Caco-2 (cell line): ENCODE measurements at regions not wholly inside any gene's neighbourhood (a gene's known extent, or its start where the extent isn't known, plus 50 kb on each side); places are given as distances from the start of the nearest gene placed in this dataset.

Experiments used
- BruUV-seq: library from RNA; stranded (reverse); fragments of 400-500 nt; replicated peaks from 2 replicates; lab custom pipeline; 2021; lab: Mats Ljungman, UMichigan
- CTCF ChIA-PET: fragments of 300-600 bp; sonication (Branson Sonifier 250); formaldehyde crosslinking; loops from one replicate; lab custom pipeline; 2022; ENCODE audit warnings: antibody characterized with exemption; lab: Charles Lee
- POLR2A ChIA-PET: fragments of 300-600 bp; sonication (Branson Sonifier 250); formaldehyde crosslinking; loops from one replicate; lab custom pipeline; 2022; ENCODE audit warnings: antibody characterized with exemption; lab: Charles Lee
- DNase-seq, 2 experiments: peaks; one replicate each; pipeline versions ENCODE4 v3.0.0 to v3.0.0-alpha.2; 2020 to 2022
- H3K27me3 ChIP-seq: replicated peaks from 2 replicates; pipeline ENCODE4 v1.6.0; 2011; ENCODE audit warnings: low read length; ENCODE audit not compliant: control insufficient read depth, insufficient read depth
- H3K36me3 ChIP-seq: 2 replicates; pipeline ENCODE4 v1.5.1; 2011; ENCODE audit warnings: low read length; ENCODE audit not compliant: control insufficient read depth, insufficient read depth
- H3K4me1 ChIP-seq: fragments of 250-450 bp; sonication (Bioruptor Pico); 2 replicates; pipeline ENCODE4 v1.5.1; 2020; ENCODE audit warnings: mild to moderate bottlenecking
- H3K4me3 ChIP-seq: 2 replicates; pipeline ENCODE4 v1.5.1; 2011; ENCODE audit warnings: low read depth, mild to moderate bottlenecking, control low read depth, low read length
- H3K9me3 ChIP-seq: fragments of 250-450 bp; sonication (Bioruptor Pico); 2 replicates; pipeline ENCODE4 v1.5.1; 2020; ENCODE audit warnings: mild to moderate bottlenecking, moderate library complexity
- H3K27ac Mint-ChIP-seq: one replicate; pipeline ENCODE4 v1.8.0; 2022; ENCODE audit warnings: mixed read lengths; ENCODE audit not compliant: unreplicated experiment
- H3K27me3 Mint-ChIP-seq: one replicate; pipeline ENCODE4 v1.8.0; 2022; ENCODE audit warnings: mixed read lengths; ENCODE audit not compliant: insufficient read depth, unreplicated experiment
- H3K36me3 Mint-ChIP-seq: one replicate; pipeline ENCODE4 v1.8.0; 2022; ENCODE audit warnings: mild to moderate bottlenecking, mixed read lengths; ENCODE audit not compliant: insufficient read depth, unreplicated experiment
- H3K4me1 Mint-ChIP-seq: one replicate; pipeline ENCODE4 v1.8.0; 2022; ENCODE audit warnings: low read depth, mixed read lengths; ENCODE audit not compliant: unreplicated experiment
- H3K4me3 Mint-ChIP-seq: one replicate; pipeline ENCODE4 v1.8.0; 2022; ENCODE audit warnings: mild to moderate bottlenecking, moderate library complexity, mixed read lengths; ENCODE audit not compliant: unreplicated experiment
- H3K9me3 Mint-ChIP-seq: one replicate; pipeline ENCODE4 v1.8.0; 2022; ENCODE audit warnings: mixed read lengths; ENCODE audit not compliant: unreplicated experiment
- intact Hi-C: fragments of 100-400 bp; cut with micrococcal nuclease; formaldehyde crosslinking; loops from one replicate; pipeline ENCODE4 v1.10.0; 2022; ENCODE audit not compliant: unreplicated experiment
- TF ChIP-seq, protein P1 (sequence below), 2 experiments: fragments of 200-600 bp in 1 of 2; IDR thresholded peaks; 1 replicate in 1 of 2; 2 replicates in 1 of 2; pipeline versions ENCODE4 v1.5.1 to v1.8.0; 2011 to 2022; ENCODE audit warnings: antibody characterized with exemption in 1 of 2, control low read depth in 1 of 2, inconsistent platforms in 1 of 2, low read depth in 1 of 2, low read length in 1 of 2, mild to moderate bottlenecking in 1 of 2, moderate library complexity in 1 of 2; ENCODE audit not compliant: insufficient read depth in 1 of 2, severe bottlenecking in 1 of 2, unreplicated experiment in 1 of 2

DNA sequence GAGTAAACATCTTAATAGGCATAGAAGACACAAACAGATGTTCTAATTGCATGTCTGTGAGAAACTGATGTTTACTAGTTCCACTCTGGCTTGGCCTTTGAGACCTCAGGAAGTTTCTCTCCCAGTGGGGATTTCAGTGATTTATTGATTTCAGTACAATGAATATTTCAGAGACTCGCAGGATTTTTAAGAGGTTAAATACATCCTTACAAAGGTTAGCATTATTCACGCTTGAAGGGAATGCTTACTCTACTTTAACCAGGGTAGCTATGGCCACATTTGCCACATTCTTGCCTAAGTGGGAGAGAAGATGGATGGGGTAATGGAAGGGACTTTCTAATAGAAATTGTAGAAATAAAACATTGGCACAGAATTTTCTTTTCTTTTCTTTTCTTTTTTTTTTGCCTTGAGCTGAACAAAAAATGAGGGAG, 480.1 kb downstream of the SPRY1 start:
- no peaks in the 10 kb centered on the region for H3K36me3 Mint-ChIP-seq
- TF ChIP-seq, protein P1, sequence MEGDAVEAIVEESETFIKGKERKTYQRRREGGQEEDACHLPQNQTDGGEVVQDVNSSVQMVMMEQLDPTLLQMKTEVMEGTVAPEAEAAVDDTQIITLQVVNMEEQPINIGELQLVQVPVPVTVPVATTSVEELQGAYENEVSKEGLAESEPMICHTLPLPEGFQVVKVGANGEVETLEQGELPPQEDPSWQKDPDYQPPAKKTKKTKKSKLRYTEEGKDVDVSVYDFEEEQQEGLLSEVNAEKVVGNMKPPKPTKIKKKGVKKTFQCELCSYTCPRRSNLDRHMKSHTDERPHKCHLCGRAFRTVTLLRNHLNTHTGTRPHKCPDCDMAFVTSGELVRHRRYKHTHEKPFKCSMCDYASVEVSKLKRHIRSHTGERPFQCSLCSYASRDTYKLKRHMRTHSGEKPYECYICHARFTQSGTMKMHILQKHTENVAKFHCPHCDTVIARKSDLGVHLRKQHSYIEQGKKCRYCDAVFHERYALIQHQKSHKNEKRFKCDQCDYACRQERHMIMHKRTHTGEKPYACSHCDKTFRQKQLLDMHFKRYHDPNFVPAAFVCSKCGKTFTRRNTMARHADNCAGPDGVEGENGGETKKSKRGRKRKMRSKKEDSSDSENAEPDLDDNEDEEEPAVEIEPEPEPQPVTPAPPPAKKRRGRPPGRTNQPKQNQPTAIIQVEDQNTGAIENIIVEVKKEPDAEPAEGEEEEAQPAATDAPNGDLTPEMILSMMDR (IDR thresholded peaks at IDR 0.05; ENCODE audit: insufficient read depth in 1 of 2, low read depth in 1 of 2, low read length in 1 of 2, severe bottlenecking in 1 of 2, unreplicated experiment in 1 of 2), result no peak

DNA sequence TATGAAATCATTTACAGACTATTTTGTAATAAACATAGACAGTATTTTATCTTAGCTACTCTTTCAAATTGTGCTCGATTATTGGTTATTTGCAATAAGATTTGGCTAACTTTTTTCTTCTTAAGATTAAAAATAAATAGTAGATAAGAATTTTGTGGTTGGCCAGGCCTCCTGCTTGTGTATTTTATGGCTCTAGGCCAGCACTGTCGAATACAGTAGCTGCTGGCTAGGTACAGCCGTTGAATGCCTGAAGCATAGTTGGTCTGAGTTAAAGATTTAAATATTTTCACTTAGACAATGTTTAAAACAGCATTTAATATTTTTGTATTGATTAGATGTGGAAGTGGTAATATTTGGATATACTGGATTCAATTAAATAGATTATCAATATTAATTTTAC, 481.0 kb downstream of the SPRY1 start:
- no peaks in the 10 kb centered on the region for H3K36me3 ChIP-seq
- intact Hi-C loops, result no loop called here
- H3K4me3 ChIP-seq, result no peak overlapping the region
- Mint-ChIP-seq H3K36me3 (no peaks in the 10 kb centered on the region), H3K4me3 (no peak overlapping the region), H3K4me1 (no peaks in the 10 kb centered on the region), H3K9me3 (no peaks in the 10 kb centered on the region), H3K27me3 (no peaks in the 10 kb centered on the region), H3K27ac (no peak overlapping the region)
- POLR2A ChIA-PET, result no interaction called here
- H3K9me3 ChIP-seq, result no peaks in the 10 kb centered on the region
- no peaks in the 10 kb centered on the region for H3K27me3 ChIP-seq
- no TSS peak for BruUV-seq
- no peak for DNase-seq
- CTCF ChIA-PET, result no interaction called here
- TF ChIP-seq, protein P1 (IDR thresholded peaks at IDR 0.05; ENCODE audit: insufficient read depth in 1 of 2, low read depth in 1 of 2, low read length in 1 of 2, severe bottlenecking in 1 of 2, unreplicated experiment in 1 of 2), result no peak
- no peaks in the 10 kb centered on the region for H3K4me1 ChIP-seq

More for the DNA sequence above, 480.1 kb downstream of the SPRY1 start:
- Histone ChIP-seq H3K27me3 (no peaks in the 10 kb centered on the region), H3K9me3 (no peaks in the 10 kb centered on the region), H3K36me3 (no peaks in the 10 kb centered on the region), H3K4me1 (no peaks in the 10 kb centered on the region; the same call in 1 of the 2 replicates), H3K4me3 (no peak overlapping the region)
- no TSS peak for BruUV-seq
- intact Hi-C loops, result no loop called here
- H3K4me1 Mint-ChIP-seq, result no peaks in the 10 kb centered on the region
- POLR2A ChIA-PET, result no interaction called here
- no peaks in the 10 kb centered on the region for H3K9me3 Mint-ChIP-seq
- CTCF ChIA-PET, result no interaction called here
- no peaks in the 10 kb centered on the region for H3K27me3 Mint-ChIP-seq
- no peak for DNase-seq
- H3K4me3 Mint-ChIP-seq, result no peak overlapping the region
- H3K27ac Mint-ChIP-seq, result no peak overlapping the region

DNA sequence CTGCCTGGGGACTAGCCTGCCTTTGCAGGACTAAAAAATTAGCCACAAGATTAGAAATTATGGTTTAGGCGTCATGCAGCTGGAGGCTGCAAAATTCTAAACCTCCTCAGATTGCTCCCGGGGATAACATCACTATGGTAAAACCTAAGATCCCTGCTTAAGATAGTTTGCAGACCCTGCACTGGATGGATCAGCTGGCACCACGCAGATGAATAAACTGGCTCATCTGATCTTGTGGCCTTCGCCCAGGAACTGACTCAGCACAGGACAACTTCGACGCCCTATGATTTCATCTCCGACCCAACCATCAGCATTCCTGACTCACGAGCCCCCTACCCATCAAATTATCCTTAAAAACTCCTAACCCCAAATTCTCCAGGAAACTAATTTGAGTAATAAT, 482.4 kb downstream of the SPRY1 start:
- CTCF ChIA-PET, result no interaction called here
- no TSS peak for BruUV-seq
- no peaks in the 10 kb centered on the region for H3K27me3 ChIP-seq
- H3K4me1 Mint-ChIP-seq, result no peaks in the 10 kb centered on the region
- H3K27me3 Mint-ChIP-seq, result no peaks in the 10 kb centered on the region
- no peaks in the 10 kb centered on the region for H3K4me1 ChIP-seq
- H3K4me3 Mint-ChIP-seq, result no peak overlapping the region
- intact Hi-C loops, result no loop called here
- no peak for DNase-seq
- POLR2A ChIA-PET, result no interaction called here
- H3K36me3 Mint-ChIP-seq, result no peaks in the 10 kb centered on the region
- TF ChIP-seq, protein P1 (IDR thresholded peaks at IDR 0.05; ENCODE audit: insufficient read depth in 1 of 2, low read depth in 1 of 2, low read length in 1 of 2, severe bottlenecking in 1 of 2, unreplicated experiment in 1 of 2), result no peak
- no peak overlapping the region for H3K4me3 ChIP-seq
- no peak overlapping the region for H3K27ac Mint-ChIP-seq
- no peaks in the 10 kb centered on the region for H3K9me3 ChIP-seq
- H3K36me3 ChIP-seq, result no peaks in the 10 kb centered on the region
- H3K9me3 Mint-ChIP-seq, result peaks cover 6% of the 10 kb centered on the region
